OCI-LY7 (cell line): ENCODE measurements at regions not wholly inside any gene's neighbourhood (a gene's known extent, or its start where the extent isn't known, plus 50 kb on each side); places are given as distances from the start of the nearest gene placed in this dataset.

Experiments used
- BruUV-seq: library from RNA; stranded (reverse); fragments of 400-500 nt; replicated peaks from 2 replicates; lab custom pipeline; 2021; lab: Mats Ljungman, UMichigan
- CTCF ChIA-PET: fragments of 300-600 bp; sonication (Branson Sonifier 250); formaldehyde crosslinking; loops from one replicate; lab custom pipeline; 2022; ENCODE audit warnings: antibody characterized with exemption; ENCODE audit not compliant: unreplicated experiment; lab: Charles Lee
- POLR2A ChIA-PET: fragments of 300-600 bp; sonication (Branson Sonifier 250); formaldehyde crosslinking; loops from one replicate; lab custom pipeline; 2022; ENCODE audit warnings: antibody characterized with exemption; lab: Charles Lee
- DNase-seq: peaks from one replicate; pipeline ENCODE4 v3.0.0-alpha.2; 2015; ENCODE audit warnings: low spot score
- H2AFZ ChIP-seq: fragments of 200-600 bp; sonication (generic), shearing (Covaris generic); 2 replicates; pipeline ENCODE4 v1.6.1; 2014; ENCODE audit warnings: mild to moderate bottlenecking, antibody characterized with exemption, low read length, moderate library complexity
- H3K27ac ChIP-seq: fragments of 200-600 bp; sonication (generic); 2 replicates; pipeline ENCODE4 v1.5.1; 2014; ENCODE audit warnings: mixed run types, low read depth, mild to moderate bottlenecking, moderate library complexity, low read length, inconsistent platforms; ENCODE audit not compliant: poor library complexity, severe bottlenecking
- H3K36me3 ChIP-seq: fragments of 200-600 bp; sonication (generic); 2 replicates; pipeline ENCODE4 v1.6.1; 2014; ENCODE audit warnings: mild to moderate bottlenecking, antibody characterized with exemption, low read length, moderate library complexity, mixed read lengths; ENCODE audit not compliant: insufficient read depth
- H3K4me1 ChIP-seq: fragments of 200-600 bp; sonication (generic); 2 replicates; pipeline ENCODE4 v1.5.1; 2014; ENCODE audit warnings: mild to moderate bottlenecking, low read length; ENCODE audit not compliant: insufficient read depth, poor library complexity, severe bottlenecking
- H3K4me2 ChIP-seq: fragments of 200-600 bp; sonication (generic); 2 replicates; pipeline ENCODE4 v1.6.1; 2014; ENCODE audit warnings: mild to moderate bottlenecking, low read length
- H3K4me3 ChIP-seq: fragments of 200-600 bp; sonication (generic); 2 replicates; pipeline ENCODE4 v1.5.1; 2014; ENCODE audit warnings: mild to moderate bottlenecking, low read depth, low read length; ENCODE audit not compliant: poor library complexity, severe bottlenecking
- H3K79me2 ChIP-seq: fragments of 200-600 bp; sonication (generic); 2 replicates; pipeline ENCODE4 v1.6.1; 2016; ENCODE audit warnings: low read depth, mild to moderate bottlenecking, low read length, moderate library complexity, mixed read lengths; ENCODE audit not compliant: insufficient read depth
- H3K9me2 ChIP-seq: fragments of 200-600 bp; sonication (generic); 2 replicates; pipeline ENCODE4 v1.6.1; 2016; ENCODE audit warnings: mild to moderate bottlenecking, low read length, mixed read lengths; ENCODE audit not compliant: insufficient read depth
- H3K9me3 ChIP-seq: fragments of 200-600 bp; sonication (generic); 2 replicates; pipeline ENCODE4 v1.6.1; 2014; ENCODE audit warnings: mild to moderate bottlenecking, mixed run types, low read length, mixed read lengths
- H4K20me1 ChIP-seq: fragments of 200-600 bp; sonication (generic); 2 replicates; pipeline ENCODE4 v1.6.1; 2014; ENCODE audit warnings: mild to moderate bottlenecking, antibody characterized with exemption, low read length, moderate library complexity, mixed read lengths; ENCODE audit not compliant: insufficient read depth
- CTCF ChIP-seq: fragments of 200-600 bp; sonication (generic); conservative IDR thresholded peaks from 2 replicates; pipeline ENCODE4 v1.5.1; 2014; ENCODE audit warnings: mild to moderate bottlenecking, antibody characterized with exemption, low read length, moderate library complexity, mixed read lengths
- EZH2phosphoT487 ChIP-seq: fragments of 200-600 bp; sonication (generic); IDR thresholded peaks from 2 replicates; pipeline ENCODE4 v1.6.1; 2018; ENCODE audit warnings: low read depth, borderline replicate concordance, mild to moderate bottlenecking, mixed run types, antibody characterized with exemption, low read length, moderate library complexity, mixed read lengths
- intact Hi-C: fragments of 100-400 bp; cut with micrococcal nuclease; formaldehyde crosslinking; loops from one replicate; pipeline ENCODE4 v1.10.0; 2022; ENCODE audit not compliant: unreplicated experiment

GRCh38 chr10:8902926-8903325 is 848.4 kb downstream of the GATA3 start:
- Histone ChIP-seq H3K36me3 (no peaks in the 10 kb centered on the region), H4K20me1 (no peaks in the 10 kb centered on the region), H3K9me3 (no peaks in the 10 kb centered on the region), H3K4me2 (no peak overlapping the region), H3K4me1 (no peaks in the 10 kb centered on the region), H3K9me2 (no peaks in the 10 kb centered on the region), H3K4me3 (no peak overlapping the region), H3K27ac (no peak overlapping the region), H3K79me2 (no peaks in the 10 kb centered on the region), H2AFZ (no peak overlapping the region)
- intact Hi-C loops, result no loop called here
- CTCF ChIA-PET, result no interaction called here
- POLR2A ChIA-PET, result no interaction called here
- no peak for DNase-seq
- no peak for TF ChIP-seq EZH2phosphoT487
- TF ChIP-seq CTCF, result no peak
- BruUV-seq, result no TSS peak

GRCh38 chr10:8908013-8908412 is 853.5 kb downstream of the GATA3 start:
- Histone ChIP-seq H3K27ac (no peak overlapping the region), H4K20me1 (no peaks in the 10 kb centered on the region), H3K4me1 (no peaks in the 10 kb centered on the region), H3K9me2 (no peaks in the 10 kb centered on the region), H3K36me3 (no peaks in the 10 kb centered on the region), H3K79me2 (no peaks in the 10 kb centered on the region), H2AFZ (no peak overlapping the region), H3K4me3 (no peak overlapping the region), H3K4me2 (no peak overlapping the region), H3K9me3 (no peaks in the 10 kb centered on the region)
- intact Hi-C loops, result no loop called here
- ChIA-PET POLR2A (interaction anchor here (0.7 kb wide), 1 partner anchor 1415 kb away, joined by 3 read pairs; no protein-coding TSS in a partner anchor), CTCF (no interaction called here)
- DNase-seq, result no peak
- TF ChIP-seq CTCF (peak; percentile 37; the same call in 1 of the 2 replicates), EZH2phosphoT487 (no peak)
- BruUV-seq, result no TSS peak

- H3K9me2 ChIP-seq, result no peaks in the 10 kb centered on the region
- H3K9me3 ChIP-seq, result no peaks in the 10 kb centered on the region
- H2AFZ ChIP-seq, result no peak overlapping the region
- CTCF ChIA-PET, result no interaction called here
- H3K4me2 ChIP-seq, result no peak overlapping the region
- no peak overlapping the region for H3K4me3 ChIP-seq
- no peaks in the 10 kb centered on the region for H3K4me1 ChIP-seq
- H3K36me3 ChIP-seq, result no peaks in the 10 kb centered on the region
- intact Hi-C loops, result no loop called here
- POLR2A ChIA-PET, result no interaction called here
- no peak for DNase-seq
- TF ChIP-seq CTCF (no peak), EZH2phosphoT487 (no peak)
- no TSS peak for BruUV-seq
- H3K27ac ChIP-seq, result no peak overlapping the region
- no peaks in the 10 kb centered on the region for H3K79me2 ChIP-seq
- no peaks in the 10 kb centered on the region for H4K20me1 ChIP-seq
Measured at GRCh38 chr10:8910314-8910713, 855.8 kb downstream of the GATA3 start.
